Parathyroid adenoma (tissue), 2 donors: ENCODE measurements at regions not wholly inside any gene's neighbourhood (a gene's known extent, or its start where the extent isn't known, plus 50 kb on each side); places are given as distances from the start of the nearest gene placed in this dataset.

Source experiments
- H2AFZ ChIP-seq: fragments of 300-600 bp; sonication (generic); one replicate; pipeline ENCODE4 v1.7.0; 2017; ENCODE audit warnings: antibody characterized with exemption, mild to moderate bottlenecking
- H3K27ac ChIP-seq: fragments of 300-600 bp; sonication (generic); one replicate; pipeline ENCODE4 v1.7.0; 2017
- H3K27me3 ChIP-seq: fragments of 300-600 bp; sonication (generic); one replicate; pipeline ENCODE4 v1.7.0; 2017; ENCODE audit warnings: low read length; ENCODE audit not compliant: control insufficient read depth, insufficient read depth
- H3K36me3 ChIP-seq: fragments of 300-600 bp; sonication (generic); one replicate; pipeline ENCODE4 v1.7.0; 2017; ENCODE audit warnings: low read length; ENCODE audit not compliant: control insufficient read depth, insufficient read depth
- H3K4me1 ChIP-seq: fragments of 300-600 bp; sonication (generic); one replicate; pipeline ENCODE4 v1.7.0; 2017; ENCODE audit warnings: control low read depth
- H3K4me2 ChIP-seq: fragments of 300-600 bp; sonication (generic); one replicate; pipeline ENCODE4 v1.7.0; 2017; ENCODE audit warnings: low read length
- H3K4me3 ChIP-seq: fragments of 300-600 bp; sonication (generic); one replicate; pipeline ENCODE4 v1.7.0; 2017; ENCODE audit warnings: low read depth, low read length
- H3K79me2 ChIP-seq: fragments of 300-600 bp; sonication (generic); one replicate; pipeline ENCODE4 v1.7.0; 2017; ENCODE audit warnings: control low read depth
- H3K9ac ChIP-seq: fragments of 300-600 bp; sonication (generic); one replicate; pipeline ENCODE4 v1.7.0; 2017; ENCODE audit warnings: mild to moderate bottlenecking
- H3K9me3 ChIP-seq: fragments of 300-600 bp; sonication (generic); one replicate; pipeline ENCODE4 v1.7.0; 2017; ENCODE audit warnings: low read length; ENCODE audit not compliant: control insufficient read depth
- TF ChIP-seq, protein P1 (sequence below): fragments of 300-600 bp; sonication (generic); IDR thresholded peaks from one replicate; pipeline ENCODE4 v1.7.0; 2017; ENCODE audit warnings: antibody characterized with exemption, mild to moderate bottlenecking
- donor health status: primary hyperparathyroidism.

DNA sequence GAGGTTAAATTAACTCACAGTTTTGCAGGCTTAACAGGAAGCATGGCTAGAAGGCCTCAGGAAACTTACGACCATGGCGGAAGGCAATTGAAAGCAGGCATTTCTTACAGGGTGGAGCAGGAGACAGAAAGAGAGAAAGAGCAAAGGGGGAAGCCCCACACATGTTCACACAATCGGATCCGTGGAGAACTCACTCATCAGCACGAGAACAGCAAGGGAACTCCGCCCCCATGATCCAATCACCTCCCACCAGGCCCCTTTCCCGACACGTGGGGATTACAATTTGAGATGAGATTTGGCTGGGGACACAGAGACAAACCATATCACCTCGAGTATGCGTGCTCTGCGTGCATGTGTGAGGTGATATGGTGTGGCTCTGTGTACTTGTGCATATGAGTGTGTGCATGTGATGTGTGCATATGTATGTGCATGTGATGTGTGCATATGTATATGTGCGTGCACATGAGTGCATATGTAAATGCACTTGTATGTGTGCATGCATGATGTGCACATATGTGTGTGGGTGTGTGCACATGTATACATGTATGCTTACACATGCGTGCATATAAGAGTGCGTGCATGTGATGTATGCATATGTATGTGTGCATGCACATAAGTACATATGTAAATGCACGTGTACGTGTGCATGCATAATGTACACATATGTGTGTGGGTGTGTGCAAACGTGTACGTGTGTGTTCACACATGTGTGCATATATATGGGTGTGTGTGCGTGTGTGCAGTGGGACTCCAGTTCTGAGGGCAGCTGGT is 108.7 kb upstream of the HDAC4 start:
- Histone ChIP-seq H3K4me2 (no peak overlapping the region), H3K9me3 (no peaks in the 10 kb centered on the region), H3K9ac (no peak overlapping the region), H3K4me3 (no peak overlapping the region), H3K27ac (no peak overlapping the region), H3K4me1 (no peaks in the 10 kb centered on the region), H3K79me2 (no peaks in the 10 kb centered on the region), H3K36me3 (no peaks in the 10 kb centered on the region), H3K27me3 (no peaks in the 10 kb centered on the region), H2AFZ (no peak overlapping the region)
- TF ChIP-seq, protein P1, sequence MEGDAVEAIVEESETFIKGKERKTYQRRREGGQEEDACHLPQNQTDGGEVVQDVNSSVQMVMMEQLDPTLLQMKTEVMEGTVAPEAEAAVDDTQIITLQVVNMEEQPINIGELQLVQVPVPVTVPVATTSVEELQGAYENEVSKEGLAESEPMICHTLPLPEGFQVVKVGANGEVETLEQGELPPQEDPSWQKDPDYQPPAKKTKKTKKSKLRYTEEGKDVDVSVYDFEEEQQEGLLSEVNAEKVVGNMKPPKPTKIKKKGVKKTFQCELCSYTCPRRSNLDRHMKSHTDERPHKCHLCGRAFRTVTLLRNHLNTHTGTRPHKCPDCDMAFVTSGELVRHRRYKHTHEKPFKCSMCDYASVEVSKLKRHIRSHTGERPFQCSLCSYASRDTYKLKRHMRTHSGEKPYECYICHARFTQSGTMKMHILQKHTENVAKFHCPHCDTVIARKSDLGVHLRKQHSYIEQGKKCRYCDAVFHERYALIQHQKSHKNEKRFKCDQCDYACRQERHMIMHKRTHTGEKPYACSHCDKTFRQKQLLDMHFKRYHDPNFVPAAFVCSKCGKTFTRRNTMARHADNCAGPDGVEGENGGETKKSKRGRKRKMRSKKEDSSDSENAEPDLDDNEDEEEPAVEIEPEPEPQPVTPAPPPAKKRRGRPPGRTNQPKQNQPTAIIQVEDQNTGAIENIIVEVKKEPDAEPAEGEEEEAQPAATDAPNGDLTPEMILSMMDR = no peak

GRCh38 chr2:239508261-239508660 is 107.4 kb upstream of the HDAC4 start:
- no peaks in the 10 kb centered on the region for H3K4me1 ChIP-seq
- H3K27me3 ChIP-seq = no peaks in the 10 kb centered on the region
- no peak overlapping the region for H2AFZ ChIP-seq
- TF ChIP-seq, protein P1 = no peak
- H3K9me3 ChIP-seq = no peaks in the 10 kb centered on the region
- H3K4me3 ChIP-seq = no peak overlapping the region
- H3K9ac ChIP-seq = no peak overlapping the region
- no peak overlapping the region for H3K4me2 ChIP-seq
- no peak overlapping the region for H3K27ac ChIP-seq
- H3K79me2 ChIP-seq = no peaks in the 10 kb centered on the region
- H3K36me3 ChIP-seq = no peaks in the 10 kb centered on the region

- Histone ChIP-seq H3K4me1 (no peaks in the 10 kb centered on the region), H3K9me3 (no peaks in the 10 kb centered on the region), H3K9ac (no peak overlapping the region), H2AFZ (no peak overlapping the region), H3K4me2 (no peak overlapping the region), H3K27ac (no peak overlapping the region), H3K79me2 (no peaks in the 10 kb centered on the region), H3K36me3 (no peaks in the 10 kb centered on the region), H3K4me3 (no peak overlapping the region), H3K27me3 (no peaks in the 10 kb centered on the region)
- TF ChIP-seq, protein P1 = no peak
Measured at GRCh38 chr2:239507576-239508258, 106.9 kb upstream of the HDAC4 start.

- Histone ChIP-seq H3K9ac (no peak overlapping the region), H3K4me2 (no peak overlapping the region), H3K9me3 (no peaks in the 10 kb centered on the region), H3K27ac (no peak overlapping the region), H3K79me2 (no peaks in the 10 kb centered on the region), H3K27me3 (no peaks in the 10 kb centered on the region), H3K4me1 (no peaks in the 10 kb centered on the region), H3K36me3 (no peaks in the 10 kb centered on the region), H2AFZ (no peak overlapping the region), H3K4me3 (no peak overlapping the region)
- TF ChIP-seq, protein P1 = no peak
Measured at GRCh38 chr2:239506961-239507360, 106.1 kb upstream of the HDAC4 start.
